ENCODE measurements at regions not wholly inside any gene's neighbourhood (a gene's known extent, or its start where the extent isn't known, plus 50 kb on each side); places are given as distances from the start of the nearest gene placed in this dataset.

GRCh38 chr2:59919579-59919978 is 633.9 kb downstream of the BCL11A start:
- no peak for DNase-seq

- DNase-seq = no peak
Observed at GRCh38 chr2:59912042-59912441, 641.4 kb downstream of the BCL11A start.

GRCh38 chr2:59910166-59910565 is 643.3 kb downstream of the BCL11A start:
- DNase-seq = no peak

GRCh38 chr2:59909147-59909546 is 644.3 kb downstream of the BCL11A start:
- DNase-seq = no peak

GRCh38 chr2:59905731-59906130 is 647.7 kb downstream of the BCL11A start:
- no peak for DNase-seq

- DNase-seq = no peak
Observed at GRCh38 chr2:59903994-59904544, 649.4 kb downstream of the BCL11A start.

GRCh38 chr2:59900728-59901452 is 652.6 kb downstream of the BCL11A start:
- no peak for DNase-seq

- DNase-seq = no peak
Observed at GRCh38 chr2:59899692-59900091, 653.8 kb downstream of the BCL11A start.

GRCh38 chr2:59896499-59897245 is 656.8 kb downstream of the BCL11A start:
- DNase-seq = no peak

- DNase-seq = no peak
Observed at GRCh38 chr2:59893612-59894011, 659.8 kb downstream of the BCL11A start.

GRCh38 chr2:59892398-59892797 is 661.1 kb downstream of the BCL11A start:
- no peak for DNase-seq

- DNase-seq = no peak
Observed at GRCh38 chr2:59889305-59889704, 664.1 kb downstream of the BCL11A start.

GRCh38 chr2:59888706-59889105 is 664.7 kb downstream of the BCL11A start:
- no peak for DNase-seq

GRCh38 chr2:59888015-59888414 is 665.4 kb downstream of the BCL11A start:
- no peak for DNase-seq

- no peak for DNase-seq
Observed at GRCh38 chr2:59887366-59887765, 666.1 kb downstream of the BCL11A start.

- no peak for DNase-seq
Observed at GRCh38 chr2:59886759-59887158, 666.7 kb downstream of the BCL11A start.

- no peak for DNase-seq
Observed at GRCh38 chr2:59885541-59885940, 667.9 kb downstream of the BCL11A start.

- no peak for DNase-seq
Observed at GRCh38 chr2:59884166-59884565, 669.3 kb downstream of the BCL11A start.

GRCh38 chr2:59882822-59883221 is 670.6 kb downstream of the BCL11A start:
- DNase-seq = no peak

GRCh38 chr2:59882279-59882678 is 671.2 kb downstream of the BCL11A start:
- no peak for DNase-seq

- no peak for DNase-seq
Observed at GRCh38 chr2:59881218-59881617, 672.2 kb downstream of the BCL11A start.

GRCh38 chr2:59879700-59880131 is 673.7 kb downstream of the BCL11A start:
- no peak for DNase-seq

GRCh38 chr2:59875836-59876235 is 677.6 kb downstream of the BCL11A start:
- no peak for DNase-seq
